Neural crest cell (in vitro differentiated cells): ENCODE measurements at regions not wholly inside any gene's neighbourhood (a gene's known extent, or its start where the extent isn't known, plus 50 kb on each side); places are given as distances from the start of the nearest gene placed in this dataset.

Experiments
- DNase-seq: peaks from one replicate; pipeline ENCODE4 v3.0.0; 2021; ENCODE audit warnings: low read depth, mixed read lengths, low spot score
- H3K27ac Mint-ChIP-seq: one replicate; pipeline ENCODE4 v1.8.0; 2021; ENCODE audit warnings: mild to moderate bottlenecking, mixed read lengths; ENCODE audit not compliant: unreplicated experiment
- H3K27me3 Mint-ChIP-seq: 2 replicates; pipeline ENCODE4 v1.8.0; 2021; ENCODE audit warnings: low read depth, mild to moderate bottlenecking, mixed read lengths
- H3K36me3 Mint-ChIP-seq: 2 replicates; pipeline ENCODE4 v1.8.0; 2021; ENCODE audit warnings: low read depth, mild to moderate bottlenecking, mixed read lengths
- H3K4me1 Mint-ChIP-seq: 2 replicates; pipeline ENCODE4 v1.8.0; 2021; ENCODE audit warnings: mixed read lengths
- H3K4me3 Mint-ChIP-seq: one replicate; pipeline ENCODE4 v1.8.0; 2021; ENCODE audit warnings: mild to moderate bottlenecking, mixed read lengths
- H3K9me3 Mint-ChIP-seq: 2 replicates; pipeline ENCODE4 v1.8.0; 2021; ENCODE audit warnings: mixed read lengths
- CTCF ChIP-seq: fragments of 200-600 bp; sonication (generic); conservative IDR thresholded peaks from 2 replicates; pipeline ENCODE4 v1.5.0; 2021; ENCODE audit warnings: antibody characterized with exemption, mild to moderate bottlenecking

GRCh38 chr2:222806526-222807137 lies 54.2 kb upstream of the ACSL3 start:
- DNase-seq = no peak
- peaks cover 18% of the 10 kb centered on the region for H3K4me1 Mint-ChIP-seq
- no peak overlapping the region for H3K27ac Mint-ChIP-seq
- H3K27me3 Mint-ChIP-seq = no peaks in the 10 kb centered on the region
- peaks cover 2% of the 10 kb centered on the region for H3K9me3 Mint-ChIP-seq
- H3K36me3 Mint-ChIP-seq = no peaks in the 10 kb centered on the region
- TF ChIP-seq CTCF = no peak
- no peak overlapping the region for H3K4me3 Mint-ChIP-seq

GRCh38 chr2:222807431-222807830 lies 53.4 kb upstream of the ACSL3 start:
- H3K4me3 Mint-ChIP-seq = no peak overlapping the region
- no peaks in the 10 kb centered on the region for H3K36me3 Mint-ChIP-seq
- peaks cover 2% of the 10 kb centered on the region for H3K9me3 Mint-ChIP-seq
- no peak overlapping the region for H3K27ac Mint-ChIP-seq
- TF ChIP-seq CTCF = no peak
- H3K27me3 Mint-ChIP-seq = no peaks in the 10 kb centered on the region
- DNase-seq = no peak
- H3K4me1 Mint-ChIP-seq = peaks cover 18% of the 10 kb centered on the region

GRCh38 chr2:222809582-222809981 lies 51.3 kb upstream of the ACSL3 start:
- Mint-ChIP-seq H3K27me3 (no peaks in the 10 kb centered on the region), H3K4me1 (peaks cover 18% of the 10 kb centered on the region), H3K4me3 (no peak overlapping the region), H3K9me3 (peaks cover 2% of the 10 kb centered on the region), H3K36me3 (no peaks in the 10 kb centered on the region), H3K27ac (no peak overlapping the region)
- no peak for TF ChIP-seq CTCF
- DNase-seq = no peak

GRCh38 chr2:222810044-222810443 lies 50.8 kb upstream of the ACSL3 start:
- H3K9me3 Mint-ChIP-seq = peaks cover 2% of the 10 kb centered on the region
- no peaks in the 10 kb centered on the region for H3K36me3 Mint-ChIP-seq
- peaks cover 18% of the 10 kb centered on the region for H3K4me1 Mint-ChIP-seq
- TF ChIP-seq CTCF = no peak
- no peak for DNase-seq
- H3K27me3 Mint-ChIP-seq = no peaks in the 10 kb centered on the region
- no peak overlapping the region for H3K27ac Mint-ChIP-seq
- H3K4me3 Mint-ChIP-seq = no peak overlapping the region
